Jurkat, Clone E6-1 (cell line): ENCODE measurements at regions not wholly inside any gene's neighbourhood (a gene's known extent, or its start where the extent isn't known, plus 50 kb on each side); places are given as distances from the start of the nearest gene placed in this dataset.

Experiments used
- DNase-seq: peaks from one replicate; pipeline ENCODE4 v3.0.0-alpha.2; 2011; ENCODE audit warnings: low read depth, low spot score
- H3K4me3 ChIP-seq: 2 replicates; pipeline ENCODE4 v1.5.1; 2011; ENCODE audit warnings: mild to moderate bottlenecking, low read length, control low read depth, moderate library complexity

DNA sequence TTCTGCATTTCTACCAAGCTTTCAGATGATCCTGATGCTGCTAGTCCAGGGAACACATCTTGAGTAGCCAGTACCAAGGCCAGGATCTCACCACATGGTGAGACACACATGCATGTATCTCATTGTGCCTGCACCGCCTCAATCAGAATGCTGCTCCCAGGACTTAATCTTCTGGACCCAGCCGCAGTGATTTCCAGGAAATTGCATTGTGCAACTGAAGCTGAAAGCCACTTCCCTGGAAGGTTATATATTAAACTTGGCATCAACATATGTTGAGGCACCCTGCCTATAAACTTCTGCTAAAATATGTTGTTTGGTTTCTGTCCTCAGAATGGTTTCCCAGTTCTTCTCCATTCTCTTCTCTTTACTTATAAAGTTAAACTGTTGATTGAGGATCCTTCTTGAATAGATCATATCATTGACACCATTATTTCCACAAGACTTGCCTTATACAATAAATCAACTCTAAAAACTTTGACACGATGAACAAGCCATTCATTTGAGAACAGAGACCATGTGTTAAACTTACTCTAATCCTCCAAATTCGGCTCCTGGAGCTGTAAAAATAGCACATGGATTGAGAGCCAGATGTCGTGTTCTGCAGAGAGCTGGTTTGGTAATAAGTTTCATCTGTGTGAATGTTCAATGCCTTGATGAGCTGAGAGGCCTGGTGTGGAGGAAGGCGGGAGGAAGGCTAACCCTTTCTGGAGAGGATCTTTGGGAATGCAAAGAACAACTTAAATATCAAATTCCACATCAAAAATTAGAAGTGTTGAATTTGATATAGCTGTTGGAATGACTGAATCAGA, 65.0 kb upstream of the PCSK2 start:
- DNase-seq = no peak
- no peak overlapping the region for H3K4me3 ChIP-seq

DNA sequence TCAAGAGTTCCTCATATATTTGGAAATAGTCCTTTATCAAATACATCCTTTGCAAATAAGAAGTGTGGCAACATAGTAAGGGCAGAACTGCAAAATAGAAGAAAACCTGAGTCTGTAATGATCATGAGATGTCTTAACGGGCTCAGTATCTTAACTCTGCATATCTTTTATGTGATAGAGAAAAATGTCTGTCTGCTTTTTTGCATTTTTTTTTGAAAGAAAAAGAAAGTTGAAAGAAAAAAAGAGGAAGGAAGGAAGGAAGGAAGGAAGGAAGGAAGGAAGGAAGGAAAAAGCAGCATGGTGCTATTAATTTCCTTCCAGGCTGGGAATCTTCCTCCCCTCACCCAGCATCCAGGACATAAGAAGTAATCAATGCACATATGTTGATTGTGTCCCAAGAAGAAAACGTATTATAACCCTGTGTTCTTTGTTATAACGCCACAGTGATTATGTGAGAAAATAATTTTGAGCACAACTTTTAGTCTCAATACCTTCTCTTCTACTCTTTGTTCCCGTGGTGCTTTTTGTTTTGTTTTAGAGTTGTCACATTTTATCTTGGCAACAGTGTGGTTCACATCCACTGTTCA, 58.7 kb upstream of the PCSK2 start:
- no peak for DNase-seq
- H3K4me3 ChIP-seq = no peak overlapping the region

DNA sequence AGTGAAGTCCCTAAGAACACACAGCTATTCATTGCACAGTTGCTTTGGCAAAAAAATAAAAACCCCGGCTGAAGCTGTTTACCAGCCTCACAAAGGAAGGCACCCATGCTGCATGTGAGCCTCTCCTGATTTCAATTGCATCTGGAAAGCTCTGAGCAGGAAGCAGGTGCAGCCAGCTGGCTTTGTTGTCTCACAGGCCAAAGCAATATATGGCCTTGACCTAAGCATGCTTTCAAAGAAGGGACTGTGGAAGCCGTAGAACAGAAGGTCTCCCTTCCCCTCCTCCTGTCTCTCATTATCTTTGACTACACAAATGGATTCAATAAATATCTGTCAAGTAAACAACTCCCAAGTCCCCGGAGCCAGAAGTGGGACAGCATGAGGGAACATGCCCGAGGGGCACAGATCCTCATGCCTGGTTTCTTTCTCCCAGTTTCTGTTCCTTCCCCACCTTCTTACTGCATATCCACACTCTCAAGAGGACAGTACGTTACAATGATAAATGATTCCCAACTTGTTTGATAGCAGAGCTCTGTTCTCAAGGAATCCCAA, 57.2 kb upstream of the PCSK2 start:
- DNase-seq = no peak

DNA sequence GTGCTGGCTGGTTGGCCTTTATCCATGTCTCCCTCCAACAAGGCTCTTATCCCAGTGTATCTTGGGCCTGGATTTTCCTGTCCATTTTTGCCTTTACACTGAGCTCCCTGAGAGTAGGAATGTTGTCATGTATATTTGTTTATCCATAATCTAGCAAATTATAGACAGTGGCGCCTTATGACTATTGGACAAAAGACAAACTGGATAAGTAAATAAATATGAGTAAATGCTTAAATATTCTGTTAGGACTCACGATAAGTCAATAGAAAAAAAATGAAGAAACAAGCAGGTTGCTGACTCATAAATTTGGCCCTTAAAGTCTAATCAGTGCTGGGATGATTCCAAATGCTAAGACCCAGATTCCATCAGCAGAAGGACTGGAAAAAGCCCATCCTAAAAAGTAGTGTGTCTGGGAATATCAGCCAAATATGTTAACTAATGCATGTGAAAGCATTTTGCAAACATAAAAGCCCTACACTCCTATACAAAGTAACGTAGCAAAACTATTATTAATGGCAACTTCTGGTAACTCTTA, 55.0 kb upstream of the PCSK2 start:
- no peak overlapping the region for H3K4me3 ChIP-seq
- DNase-seq = no peak

More for the DNA sequence above, 57.2 kb upstream of the PCSK2 start:
- no peak overlapping the region for H3K4me3 ChIP-seq

DNA sequence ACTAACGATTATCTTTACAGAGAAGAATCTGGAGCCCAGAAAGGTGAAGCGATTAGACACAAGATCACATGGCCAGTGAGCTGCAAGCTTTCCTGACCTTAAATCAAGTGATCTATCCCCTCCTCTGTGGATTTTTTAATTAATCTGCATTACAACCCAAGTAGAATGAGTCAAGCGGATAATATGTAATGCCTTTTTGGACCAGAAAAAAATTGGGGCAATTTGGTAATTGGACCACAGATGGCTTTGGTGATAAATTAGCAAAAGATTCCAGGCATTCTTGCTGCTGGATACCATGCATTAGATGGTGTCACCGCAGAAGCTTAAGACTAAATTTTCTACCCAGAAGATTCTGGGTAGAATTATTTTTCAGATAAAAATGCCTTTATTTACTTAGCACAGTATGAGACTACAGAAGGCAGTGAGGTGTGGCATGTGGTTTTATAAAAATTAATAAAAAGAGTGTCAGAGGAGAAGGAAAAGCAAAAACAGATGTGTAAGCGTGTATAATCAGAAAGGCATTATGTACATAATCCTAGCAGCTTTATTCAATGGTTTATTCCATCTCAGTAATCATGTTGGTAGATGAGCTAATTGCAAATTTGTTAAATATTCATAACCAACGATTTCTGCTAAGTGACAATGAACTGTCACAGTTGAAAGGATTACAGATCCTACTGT, 53.9 kb upstream of the PCSK2 start:
- no peak overlapping the region for H3K4me3 ChIP-seq
- no peak for DNase-seq
